ENCODE measurements at regions not wholly inside any gene's neighbourhood (a gene's known extent, or its start where the extent isn't known, plus 50 kb on each side); places are given as distances from the start of the nearest gene placed in this dataset.

- DNase-seq (ENCODE audit: low spot score) = no peak
These were observed 77.6 kb downstream of the PCDH1 start for GRCh38 chr5:141800617-141801016.

GRCh38 chr5:141799507-141800167 lies 78.6 kb downstream of the PCDH1 start:
- no peak for DNase-seq (ENCODE audit: low spot score)

- no peak for DNase-seq (ENCODE audit: low spot score)
These were observed 80.8 kb downstream of the PCDH1 start for GRCh38 chr5:141797425-141797824.

GRCh38 chr5:141795421-141795820 lies 82.8 kb downstream of the PCDH1 start:
- DNase-seq (ENCODE audit: low spot score) = no peak

- DNase-seq (ENCODE audit: low spot score) = no peak
These were observed 84.3 kb downstream of the PCDH1 start for GRCh38 chr5:141793881-141794280.

- DNase-seq (ENCODE audit: low spot score) = no peak
These were observed 84.8 kb downstream of the PCDH1 start for GRCh38 chr5:141793403-141793802.

GRCh38 chr5:141790630-141791029 lies 87.6 kb downstream of the PCDH1 start:
- DNase-seq (ENCODE audit: low spot score) = no peak

GRCh38 chr5:141789330-141789729 lies 88.9 kb downstream of the PCDH1 start:
- DNase-seq (ENCODE audit: low spot score) = no peak

GRCh38 chr5:141788296-141788970 lies 89.8 kb downstream of the PCDH1 start:
- no peak for DNase-seq (ENCODE audit: low spot score)

- no peak for DNase-seq (ENCODE audit: low spot score)
These were observed 90.8 kb downstream of the PCDH1 start for GRCh38 chr5:141787376-141787775.

GRCh38 chr5:141786700-141787099 lies 91.5 kb downstream of the PCDH1 start:
- DNase-seq (ENCODE audit: low spot score) = no peak

GRCh38 chr5:141785711-141786110 lies 92.5 kb downstream of the PCDH1 start:
- DNase-seq (ENCODE audit: low spot score) = no peak

- no peak for DNase-seq (ENCODE audit: low spot score)
These were observed 93.1 kb downstream of the PCDH1 start for GRCh38 chr5:141785135-141785534.

- no peak for DNase-seq (ENCODE audit: low spot score)
These were observed 93.7 kb downstream of the PCDH1 start for GRCh38 chr5:141784529-141784928.

- no peak for DNase-seq (ENCODE audit: low spot score)
These were observed 94.3 kb downstream of the PCDH1 start for GRCh38 chr5:141783947-141784296.

- no peak for DNase-seq (ENCODE audit: low spot score)
These were observed 94.9 kb downstream of the PCDH1 start for GRCh38 chr5:141783005-141783946.

- DNase-seq (ENCODE audit: low spot score) = no peak
These were observed 96.3 kb downstream of the PCDH1 start for GRCh38 chr5:141781910-141782309.

GRCh38 chr5:141780952-141781781 lies 97.0 kb downstream of the PCDH1 start:
- no peak for DNase-seq (ENCODE audit: low spot score)

GRCh38 chr5:141780240-141780951 lies 97.8 kb downstream of the PCDH1 start:
- no peak for DNase-seq (ENCODE audit: low spot score)

- no peak for DNase-seq (ENCODE audit: low spot score)
These were observed 97.5 kb upstream of the ARAP3 start for GRCh38 chr5:141779503-141779973.

GRCh38 chr5:141778683-141779082 lies 96.7 kb upstream of the ARAP3 start:
- DNase-seq (ENCODE audit: low spot score) = no peak

Measured in RKO (cell line).